Effector memory CD4-positive, alpha-beta T cell (primary cell): ENCODE measurements at regions not wholly inside any gene's neighbourhood (a gene's known extent, or its start where the extent isn't known, plus 50 kb on each side); places are given as distances from the start of the nearest gene placed in this dataset.

Source experiments
- DNase-seq, 3 donors: peaks; one replicate each; pipeline ENCODE4 v3.0.0-alpha.2; 2020
- H3K27ac ChIP-seq: 2 replicates; pipeline ENCODE4 v1.7.0; 2013; ENCODE audit warnings: mild to moderate bottlenecking, low read length, moderate library complexity; ENCODE audit not compliant: insufficient read depth, poor library complexity, severe bottlenecking
- H3K27me3 ChIP-seq: replicated peaks from 2 replicates; pipeline ENCODE4 v1.7.0; 2013; ENCODE audit warnings: mild to moderate bottlenecking, low read length; ENCODE audit not compliant: insufficient read depth, control insufficient read depth, poor library complexity, severe bottlenecking
- H3K36me3 ChIP-seq: 2 replicates; pipeline ENCODE4 v1.7.0; 2013; ENCODE audit warnings: mild to moderate bottlenecking, low read length, moderate library complexity; ENCODE audit not compliant: control insufficient read depth, insufficient read depth
- H3K4me1 ChIP-seq: 2 replicates; pipeline ENCODE4 v1.7.0; 2013; ENCODE audit warnings: low read length, mild to moderate bottlenecking; ENCODE audit not compliant: control insufficient read depth, insufficient read depth, poor library complexity, severe bottlenecking
- H3K4me3 ChIP-seq: 2 replicates; pipeline ENCODE4 v1.7.0; 2013; ENCODE audit warnings: low read length, low read depth, mild to moderate bottlenecking; ENCODE audit not compliant: insufficient read depth, poor library complexity, severe bottlenecking
- H3K9me3 ChIP-seq: 2 replicates; pipeline ENCODE4 v1.7.0; 2013; ENCODE audit warnings: mild to moderate bottlenecking, low read length, moderate library complexity; ENCODE audit not compliant: control insufficient read depth

- Histone ChIP-seq H3K4me3 (no peak overlapping the region), H3K27me3 (no peaks in the 10 kb centered on the region), H3K36me3 (no peaks in the 10 kb centered on the region), H3K27ac (no peak overlapping the region), H3K4me1 (no peaks in the 10 kb centered on the region), H3K9me3 (no peaks in the 10 kb centered on the region)
- no peak for DNase-seq
These were observed 51.3 kb upstream of the EIF2S2 start for GRCh38 chr20:34163307-34163706.

GRCh38 chr20:34164381-34164984 is 52.4 kb upstream of the EIF2S2 start:
- Histone ChIP-seq H3K9me3 (no peaks in the 10 kb centered on the region), H3K27me3 (no peaks in the 10 kb centered on the region), H3K36me3 (no peaks in the 10 kb centered on the region), H3K4me3 (no peak overlapping the region), H3K27ac (no peak overlapping the region), H3K4me1 (no peaks in the 10 kb centered on the region)
- DNase-seq: no peak

GRCh38 chr20:34165018-34165619 is 53.1 kb upstream of the EIF2S2 start:
- no peak overlapping the region for H3K27ac ChIP-seq
- no peak overlapping the region for H3K4me3 ChIP-seq
- H3K4me1 ChIP-seq: no peaks in the 10 kb centered on the region
- H3K36me3 ChIP-seq: no peaks in the 10 kb centered on the region
- DNase-seq: no peak
- H3K27me3 ChIP-seq: no peaks in the 10 kb centered on the region
- no peaks in the 10 kb centered on the region for H3K9me3 ChIP-seq

DNA sequence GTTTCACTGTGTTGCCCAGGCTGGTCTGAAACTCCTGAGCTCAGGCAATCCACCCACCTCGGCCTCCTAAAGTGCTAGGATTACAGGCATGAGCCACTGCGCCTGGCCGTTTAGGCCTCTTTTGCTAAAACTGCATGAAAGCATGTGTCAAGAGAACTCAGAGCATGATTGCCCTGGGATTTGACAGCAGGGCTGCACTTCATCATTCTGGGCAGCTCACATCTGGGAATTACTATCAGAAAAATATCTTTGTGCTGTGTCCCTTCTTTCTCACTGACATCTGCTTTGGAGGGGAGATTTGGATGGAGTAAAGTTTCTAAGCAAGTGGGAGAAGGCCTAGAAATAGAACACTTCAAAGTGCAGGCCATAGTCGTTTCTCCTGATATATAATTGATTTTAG is 59.6 kb upstream of the EIF2S2 start:
- H3K9me3 ChIP-seq: no peaks in the 10 kb centered on the region
- no peak overlapping the region for H3K4me3 ChIP-seq
- H3K27me3 ChIP-seq: no peaks in the 10 kb centered on the region
- H3K4me1 ChIP-seq: no peaks in the 10 kb centered on the region
- no peaks in the 10 kb centered on the region for H3K36me3 ChIP-seq
- no peak for DNase-seq
- no peak overlapping the region for H3K27ac ChIP-seq

GRCh38 chr20:34172926-34173325 is 60.9 kb upstream of the EIF2S2 start:
- Histone ChIP-seq H3K9me3 (no peaks in the 10 kb centered on the region), H3K4me1 (no peaks in the 10 kb centered on the region)

DNA sequence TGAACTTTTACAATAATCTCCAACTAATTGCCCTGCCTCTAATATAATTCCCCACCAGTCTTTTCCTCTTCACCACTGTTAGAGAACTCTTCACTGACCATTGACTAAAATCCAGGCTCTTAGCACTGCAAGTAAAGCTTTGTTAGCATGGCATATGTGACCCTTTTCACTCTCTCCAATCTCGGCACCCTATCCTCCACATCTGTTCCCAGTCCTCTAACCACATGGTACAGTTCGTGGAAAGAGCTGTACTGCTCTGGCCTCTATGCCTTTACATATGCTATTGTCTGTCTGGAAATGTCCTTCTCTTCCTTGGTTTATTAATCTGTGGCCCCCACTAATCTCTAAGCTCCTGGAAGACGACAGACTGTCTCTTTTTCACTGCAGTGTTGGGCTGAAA is 63.0 kb upstream of the EIF2S2 start:
- no peak overlapping the region for H3K4me3 ChIP-seq
- H3K27me3 ChIP-seq: no peaks in the 10 kb centered on the region
- no peaks in the 10 kb centered on the region for H3K4me1 ChIP-seq
- no peak overlapping the region for H3K27ac ChIP-seq
- H3K9me3 ChIP-seq: no peaks in the 10 kb centered on the region
- H3K36me3 ChIP-seq: no peaks in the 10 kb centered on the region
- no peak for DNase-seq

More at GRCh38 chr20:34172926-34173325, 60.9 kb upstream of the EIF2S2 start:
- Histone ChIP-seq H3K36me3 (no peaks in the 10 kb centered on the region), H3K27ac (no peak overlapping the region), H3K27me3 (no peaks in the 10 kb centered on the region), H3K4me3 (no peak overlapping the region)
- DNase-seq: no peak

DNA sequence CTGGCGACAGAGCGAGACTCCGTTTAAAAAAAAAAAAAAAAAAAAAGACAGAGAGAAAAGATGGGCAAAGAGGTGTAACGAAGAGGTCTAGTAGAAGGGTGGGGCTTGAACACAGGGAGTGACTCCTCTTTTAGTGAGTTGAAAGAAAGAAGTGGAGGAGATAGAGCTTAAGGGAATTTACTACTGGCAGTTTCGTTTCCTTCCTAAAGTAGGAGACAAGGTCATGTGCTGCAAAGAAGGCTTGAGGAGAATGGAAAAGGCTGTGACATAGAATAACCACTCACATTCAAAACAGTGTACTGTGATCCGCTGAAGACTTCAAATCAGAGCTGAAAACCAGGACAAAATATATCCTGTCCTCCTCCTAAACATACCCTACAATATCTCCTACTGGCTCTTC is 63.8 kb upstream of the EIF2S2 start:
- no peaks in the 10 kb centered on the region for H3K27me3 ChIP-seq
- H3K4me3 ChIP-seq: no peak overlapping the region
- H3K36me3 ChIP-seq: no peaks in the 10 kb centered on the region
- no peak for DNase-seq
- no peak overlapping the region for H3K27ac ChIP-seq
- no peaks in the 10 kb centered on the region for H3K4me1 ChIP-seq
- no peaks in the 10 kb centered on the region for H3K9me3 ChIP-seq

DNA sequence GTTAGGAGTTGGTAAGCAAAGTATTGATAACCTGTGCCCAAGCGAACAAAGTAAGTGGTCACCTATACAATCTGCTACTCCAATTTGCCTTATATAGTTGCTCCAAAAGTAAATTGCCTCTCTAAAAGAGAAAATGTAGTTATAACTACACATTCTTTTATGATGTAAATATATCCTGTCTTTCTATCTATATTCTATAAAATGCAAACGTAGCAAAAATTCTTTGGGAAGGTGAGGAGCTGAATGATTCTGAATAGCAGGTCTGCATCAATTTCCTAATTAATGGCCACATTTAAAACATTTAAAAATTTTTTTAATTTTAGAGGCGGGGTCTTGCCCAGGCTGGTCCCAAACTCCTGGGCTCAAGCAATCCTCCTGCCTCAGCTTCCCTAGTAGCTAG is 64.2 kb upstream of the ASIP start:
- no peak overlapping the region for H3K4me3 ChIP-seq
- no peak overlapping the region for H3K27ac ChIP-seq
- no peaks in the 10 kb centered on the region for H3K27me3 ChIP-seq
- DNase-seq: no peak
- no peaks in the 10 kb centered on the region for H3K36me3 ChIP-seq
- H3K4me1 ChIP-seq: no peaks in the 10 kb centered on the region
- H3K9me3 ChIP-seq: no peaks in the 10 kb centered on the region

GRCh38 chr20:34179637-34180360 is 61.4 kb upstream of the ASIP start:
- no peaks in the 10 kb centered on the region for H3K27me3 ChIP-seq
- no peak overlapping the region for H3K27ac ChIP-seq
- H3K36me3 ChIP-seq: no peaks in the 10 kb centered on the region
- H3K4me1 ChIP-seq: no peaks in the 10 kb centered on the region
- no peaks in the 10 kb centered on the region for H3K9me3 ChIP-seq
- no peak for DNase-seq
- H3K4me3 ChIP-seq: no peak overlapping the region

- H3K4me3 ChIP-seq: no peak overlapping the region
These were observed 60.6 kb upstream of the ASIP start for GRCh38 chr20:34180460-34181120.

More at GRCh38 chr20:34180460-34181120, 60.6 kb upstream of the ASIP start:
- no peak overlapping the region for H3K27ac ChIP-seq
- H3K9me3 ChIP-seq: no peaks in the 10 kb centered on the region
- no peaks in the 10 kb centered on the region for H3K4me1 ChIP-seq
- DNase-seq: no peak
- no peaks in the 10 kb centered on the region for H3K36me3 ChIP-seq
- no peaks in the 10 kb centered on the region for H3K27me3 ChIP-seq
